IPS-20b (cell line): ENCODE measurements at regions not wholly inside any gene's neighbourhood (a gene's known extent, or its start where the extent isn't known, plus 50 kb on each side); places are given as distances from the start of the nearest gene placed in this dataset.

Source experiments
- H3K27ac ChIP-seq: one replicate; pipeline ENCODE4 v1.5.1; 2013; ENCODE audit warnings: low read length
- H3K27me3 ChIP-seq: 2 replicates; pipeline ENCODE4 v1.6.1; 2013; ENCODE audit warnings: mild to moderate bottlenecking, low read length, inconsistent platforms; ENCODE audit not compliant: insufficient read depth
- H3K36me3 ChIP-seq: 2 replicates; pipeline ENCODE4 v1.6.1; 2013; ENCODE audit warnings: low read depth, mild to moderate bottlenecking, inconsistent platforms, low read length, moderate library complexity; ENCODE audit not compliant: insufficient read depth
- H3K4me1 ChIP-seq: 2 replicates; pipeline ENCODE4 v1.6.1; 2013; ENCODE audit warnings: mild to moderate bottlenecking, control low read depth, inconsistent platforms, low read length, moderate library complexity; ENCODE audit not compliant: insufficient read depth
- H3K4me3 ChIP-seq: 2 replicates; pipeline ENCODE4 v1.5.1; 2013; ENCODE audit warnings: mild to moderate bottlenecking, low read length, inconsistent platforms
- H3K9ac ChIP-seq: 2 replicates; pipeline ENCODE4 v1.6.1; 2013; ENCODE audit warnings: low read depth, mild to moderate bottlenecking, inconsistent platforms, low read length, moderate library complexity
- H3K9me3 ChIP-seq: 2 replicates; pipeline ENCODE4 v1.6.1; 2013; ENCODE audit warnings: mild to moderate bottlenecking, low read depth, low read length, inconsistent platforms; ENCODE audit not compliant: insufficient read depth

DNA sequence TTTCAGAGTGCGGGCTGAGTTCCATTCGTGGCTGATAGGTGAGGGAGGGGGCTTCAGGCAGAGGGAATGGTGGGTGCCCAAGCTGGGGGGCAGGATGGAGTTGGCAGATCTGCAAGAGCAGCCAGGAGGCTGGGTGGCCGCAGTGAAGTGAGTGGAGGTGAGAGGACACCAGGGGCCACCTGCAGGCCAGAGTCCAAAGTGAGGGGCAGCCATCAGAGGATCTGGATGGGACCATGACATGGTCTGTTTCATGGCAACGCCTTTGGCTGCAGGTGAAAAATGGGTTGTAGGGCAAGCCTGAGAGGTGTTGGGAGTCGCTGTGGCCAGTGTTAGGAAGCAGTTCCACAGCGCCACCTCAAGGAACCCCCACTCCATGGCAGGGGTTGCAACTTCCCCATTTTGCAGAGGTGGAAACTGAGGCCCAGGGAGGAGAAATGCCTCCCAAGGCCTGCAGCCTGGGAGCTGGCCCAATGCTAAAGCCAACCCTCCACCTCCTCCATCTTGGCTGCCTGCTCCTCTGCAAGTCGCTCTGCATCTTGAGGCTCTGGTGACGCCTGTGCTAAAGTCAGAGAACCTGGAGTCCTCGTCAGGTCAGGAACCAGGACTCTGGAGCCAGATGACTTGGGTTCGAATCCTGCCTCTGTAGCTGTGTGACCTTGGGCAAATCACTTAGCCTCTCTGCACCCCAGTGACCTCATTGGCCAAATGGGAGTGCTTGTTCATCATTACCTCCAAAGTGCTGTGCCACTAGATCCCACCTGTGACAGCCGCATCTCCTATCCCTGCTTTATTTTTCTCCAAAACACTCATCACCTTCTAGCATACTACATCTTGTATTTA, 153.8 kb downstream of the CEBPB start:
- H3K4me1 ChIP-seq = no peaks in the 10 kb centered on the region
- H3K4me3 ChIP-seq = no peak overlapping the region
- no peaks in the 10 kb centered on the region for H3K9me3 ChIP-seq
- H3K27ac ChIP-seq = no peak overlapping the region
- H3K27me3 ChIP-seq = no peaks in the 10 kb centered on the region
- no peak overlapping the region for H3K9ac ChIP-seq
- H3K36me3 ChIP-seq = no peaks in the 10 kb centered on the region

DNA sequence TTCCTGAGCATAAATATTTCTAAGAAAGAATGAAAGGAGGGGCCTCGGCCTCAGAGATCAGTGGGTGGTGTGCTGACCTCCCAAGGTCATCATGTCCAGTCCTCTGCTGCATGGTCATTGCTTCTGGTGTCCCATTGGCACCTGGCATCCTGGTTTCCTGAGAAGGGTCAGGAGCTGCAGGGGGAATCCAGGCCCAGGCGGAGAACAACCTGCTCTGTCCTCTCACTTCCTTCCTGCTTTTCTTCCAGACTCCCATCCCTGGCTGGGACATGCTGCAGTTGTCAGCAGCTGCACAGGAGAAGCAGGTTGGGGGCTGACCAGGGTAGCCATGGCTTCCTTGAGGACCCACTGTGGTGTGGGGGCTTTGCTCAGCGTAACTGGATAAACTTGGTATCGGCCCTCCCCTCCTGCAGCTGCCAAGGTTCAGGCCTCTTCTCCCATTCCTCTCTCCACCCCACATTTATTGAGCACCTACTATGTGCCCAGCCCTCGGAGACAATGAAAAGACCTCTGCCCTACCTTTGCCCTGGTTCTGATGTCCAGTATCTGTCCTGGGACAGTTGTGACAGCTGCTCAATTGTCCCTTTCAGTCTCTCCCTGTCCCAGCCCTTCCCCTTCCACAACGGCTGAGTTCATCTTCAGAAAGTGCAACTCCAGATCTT, 155.2 kb downstream of the CEBPB start:
- no peak overlapping the region for H3K4me3 ChIP-seq
- no peaks in the 10 kb centered on the region for H3K4me1 ChIP-seq
- H3K36me3 ChIP-seq = no peaks in the 10 kb centered on the region
- no peak overlapping the region for H3K9ac ChIP-seq
- no peaks in the 10 kb centered on the region for H3K27me3 ChIP-seq
- no peak overlapping the region for H3K27ac ChIP-seq
- H3K9me3 ChIP-seq = no peaks in the 10 kb centered on the region

DNA sequence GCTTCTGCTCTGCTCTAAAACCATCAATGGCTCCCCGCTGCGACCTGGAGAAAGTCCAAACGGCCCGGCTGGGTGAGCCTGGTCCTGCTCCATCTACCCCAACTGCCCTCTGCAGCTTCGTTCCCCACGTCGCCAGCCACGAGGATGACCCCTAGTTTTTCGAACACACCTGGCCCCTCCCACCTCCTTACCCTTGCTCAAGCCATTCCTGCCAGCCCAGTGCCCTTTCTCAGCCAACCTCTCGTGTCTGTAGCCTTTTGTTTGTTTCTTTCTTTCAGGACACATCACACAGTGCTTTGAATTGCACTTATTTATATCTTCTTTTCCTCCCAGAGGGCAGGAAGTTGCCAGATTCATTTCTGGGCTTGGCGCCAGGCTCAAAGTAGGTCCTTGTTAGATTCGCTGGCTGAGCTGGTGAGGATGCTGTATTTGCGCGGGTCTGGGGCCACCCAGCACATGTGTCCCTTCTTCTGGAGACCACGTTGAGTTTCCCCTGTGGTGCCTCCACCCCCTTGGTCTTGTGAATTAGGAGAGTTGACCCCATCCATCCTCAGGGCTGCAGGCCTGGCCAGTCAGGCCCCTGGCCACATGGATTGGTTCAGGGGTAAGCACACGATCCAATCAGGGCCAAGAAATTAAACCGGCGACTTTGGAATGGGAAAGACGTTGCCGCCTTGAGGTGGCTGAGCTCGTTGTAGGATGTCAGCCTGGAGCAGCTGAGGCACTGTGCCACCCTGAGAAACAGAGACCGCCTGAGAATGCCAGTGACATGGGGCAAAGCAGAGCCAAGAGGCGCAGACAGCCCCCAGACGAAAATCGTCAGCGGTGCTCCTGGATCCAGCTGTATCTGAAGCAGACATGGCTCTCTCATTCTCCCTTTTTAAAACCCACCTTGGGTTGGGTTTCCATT, 156.0 kb downstream of the CEBPB start:
- H3K27me3 ChIP-seq = no peaks in the 10 kb centered on the region
- no peaks in the 10 kb centered on the region for H3K36me3 ChIP-seq
- no peak overlapping the region for H3K27ac ChIP-seq
- no peaks in the 10 kb centered on the region for H3K9me3 ChIP-seq
- no peak overlapping the region for H3K9ac ChIP-seq
- no peaks in the 10 kb centered on the region for H3K4me1 ChIP-seq
- no peak overlapping the region for H3K4me3 ChIP-seq

DNA sequence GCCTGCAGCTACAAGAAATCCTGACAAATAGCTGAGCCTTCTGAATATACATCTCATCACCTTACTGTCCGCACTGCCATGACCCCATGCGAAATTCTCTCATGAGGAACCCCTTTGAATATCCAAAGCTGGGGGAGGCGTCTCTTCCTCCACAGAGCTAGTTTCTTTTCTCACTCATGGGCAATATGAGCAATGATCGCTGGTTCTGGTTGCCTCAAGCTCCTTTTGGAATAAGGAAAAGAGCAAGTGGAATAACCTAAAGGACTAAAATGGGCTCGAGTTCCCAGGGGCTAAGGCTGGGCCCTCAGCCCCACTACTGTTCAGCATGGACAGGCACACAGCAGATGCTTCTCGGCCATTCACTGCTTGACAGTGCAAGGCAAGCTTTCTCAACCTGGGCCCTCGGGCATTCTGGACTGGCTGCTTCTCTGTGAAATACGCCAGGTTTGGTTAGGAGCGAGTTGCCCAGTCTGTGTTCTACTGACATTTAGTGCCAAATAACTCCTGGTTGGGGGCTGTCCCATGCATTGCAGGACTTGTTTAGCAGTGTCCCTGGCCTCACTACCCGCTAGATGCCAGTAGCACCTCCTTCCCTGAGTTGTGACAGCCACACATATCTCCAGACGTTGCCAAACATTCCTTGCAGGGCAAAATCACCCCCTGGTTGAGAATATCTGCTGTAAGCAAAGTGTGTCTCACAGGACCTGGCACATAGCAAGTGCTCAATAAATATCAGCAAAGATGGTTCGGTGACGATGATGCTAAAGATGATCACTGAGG, 156.8 kb downstream of the CEBPB start:
- Histone ChIP-seq H3K4me1 (no peaks in the 10 kb centered on the region), H3K9ac (no peak overlapping the region), H3K27me3 (no peaks in the 10 kb centered on the region), H3K4me3 (no peak overlapping the region), H3K36me3 (no peaks in the 10 kb centered on the region), H3K9me3 (no peaks in the 10 kb centered on the region), H3K27ac (no peak overlapping the region)

DNA sequence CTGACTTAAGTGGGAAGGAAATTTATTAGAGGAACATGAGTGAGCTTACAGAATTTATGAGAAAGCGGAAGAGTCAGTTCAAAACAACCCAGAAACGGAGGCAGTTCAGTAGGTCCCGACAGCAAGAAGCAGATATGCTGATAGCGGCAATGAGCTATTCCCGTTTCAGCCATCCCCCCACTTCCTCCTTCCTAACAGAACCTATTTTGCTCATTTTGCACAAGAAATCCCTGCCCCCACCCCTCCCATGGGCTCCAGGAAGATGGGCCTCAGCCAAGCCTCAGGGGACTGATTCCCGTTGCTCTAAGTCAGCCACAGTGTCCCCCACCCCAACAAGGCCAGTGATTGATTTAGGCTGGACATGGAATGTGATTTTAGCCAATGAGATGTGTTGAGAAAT, 157.5 kb downstream of the CEBPB start:
- no peaks in the 10 kb centered on the region for H3K9me3 ChIP-seq
- H3K27ac ChIP-seq = no peak overlapping the region
- no peaks in the 10 kb centered on the region for H3K36me3 ChIP-seq
- no peaks in the 10 kb centered on the region for H3K4me1 ChIP-seq
- no peak overlapping the region for H3K9ac ChIP-seq
- H3K4me3 ChIP-seq = no peak overlapping the region
- H3K27me3 ChIP-seq = no peaks in the 10 kb centered on the region

DNA sequence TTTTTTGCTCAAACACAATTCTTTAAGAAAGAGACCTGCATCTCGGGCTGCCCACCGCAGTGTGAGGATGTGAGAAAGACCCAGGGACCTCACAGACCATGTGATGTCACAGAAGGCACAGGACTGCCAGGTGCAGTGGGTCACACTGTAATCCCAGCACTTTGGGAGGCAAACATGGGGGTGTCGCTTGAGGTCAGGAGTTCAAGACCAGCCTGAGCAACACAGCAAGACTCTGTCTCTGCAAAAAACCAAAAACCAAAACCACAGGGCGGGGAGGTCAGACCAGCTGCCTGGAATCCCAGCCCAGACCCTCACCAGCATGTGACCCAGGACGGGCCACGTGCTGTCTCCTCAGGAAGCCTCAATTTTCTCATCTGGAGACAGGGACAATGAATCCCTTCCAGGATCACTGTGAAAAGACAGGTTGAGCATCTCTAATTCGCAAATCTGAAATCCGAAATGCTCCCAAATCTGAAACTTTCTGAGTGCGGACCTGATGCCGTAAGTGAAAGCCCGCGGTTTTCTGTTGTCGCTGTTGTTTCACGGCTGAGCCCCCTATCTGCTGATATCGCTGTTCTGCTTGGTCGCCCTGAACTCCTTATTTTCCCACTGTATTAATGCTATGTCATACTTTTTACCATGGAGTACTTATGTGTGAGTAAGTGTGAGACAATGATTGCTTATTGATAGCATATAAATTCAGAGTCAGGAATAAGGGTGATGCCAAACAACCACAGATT, 159.5 kb upstream of the PTPN1 start:
- no peaks in the 10 kb centered on the region for H3K9me3 ChIP-seq
- no peak overlapping the region for H3K4me3 ChIP-seq
- no peaks in the 10 kb centered on the region for H3K27me3 ChIP-seq
- no peak overlapping the region for H3K9ac ChIP-seq
- no peaks in the 10 kb centered on the region for H3K36me3 ChIP-seq
- no peak overlapping the region for H3K27ac ChIP-seq
- no peaks in the 10 kb centered on the region for H3K4me1 ChIP-seq

DNA sequence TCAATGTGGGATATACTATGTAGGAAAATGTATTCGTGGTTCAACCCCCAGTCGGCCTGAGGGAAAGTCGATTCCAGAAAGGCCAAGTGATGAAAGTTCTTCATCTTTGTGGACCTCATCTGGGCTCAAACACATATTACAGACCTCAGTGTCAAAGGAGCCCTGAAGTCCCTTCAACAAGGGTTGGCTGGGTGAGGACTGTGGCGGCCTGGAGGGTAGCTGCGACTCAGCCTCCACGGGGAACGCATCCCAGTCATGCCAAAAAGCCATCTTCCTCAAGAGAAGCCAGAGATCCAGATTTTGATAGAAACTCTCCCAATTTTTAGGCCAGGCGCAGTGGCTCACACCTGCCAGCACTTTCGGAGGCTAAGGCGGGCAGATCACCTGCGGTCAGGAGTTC, 158.6 kb upstream of the PTPN1 start:
- H3K4me1 ChIP-seq = no peaks in the 10 kb centered on the region
- H3K9me3 ChIP-seq = no peaks in the 10 kb centered on the region
- H3K27me3 ChIP-seq = no peaks in the 10 kb centered on the region
- no peak overlapping the region for H3K27ac ChIP-seq
- H3K4me3 ChIP-seq = no peak overlapping the region
- H3K9ac ChIP-seq = no peak overlapping the region
- H3K36me3 ChIP-seq = no peaks in the 10 kb centered on the region

DNA sequence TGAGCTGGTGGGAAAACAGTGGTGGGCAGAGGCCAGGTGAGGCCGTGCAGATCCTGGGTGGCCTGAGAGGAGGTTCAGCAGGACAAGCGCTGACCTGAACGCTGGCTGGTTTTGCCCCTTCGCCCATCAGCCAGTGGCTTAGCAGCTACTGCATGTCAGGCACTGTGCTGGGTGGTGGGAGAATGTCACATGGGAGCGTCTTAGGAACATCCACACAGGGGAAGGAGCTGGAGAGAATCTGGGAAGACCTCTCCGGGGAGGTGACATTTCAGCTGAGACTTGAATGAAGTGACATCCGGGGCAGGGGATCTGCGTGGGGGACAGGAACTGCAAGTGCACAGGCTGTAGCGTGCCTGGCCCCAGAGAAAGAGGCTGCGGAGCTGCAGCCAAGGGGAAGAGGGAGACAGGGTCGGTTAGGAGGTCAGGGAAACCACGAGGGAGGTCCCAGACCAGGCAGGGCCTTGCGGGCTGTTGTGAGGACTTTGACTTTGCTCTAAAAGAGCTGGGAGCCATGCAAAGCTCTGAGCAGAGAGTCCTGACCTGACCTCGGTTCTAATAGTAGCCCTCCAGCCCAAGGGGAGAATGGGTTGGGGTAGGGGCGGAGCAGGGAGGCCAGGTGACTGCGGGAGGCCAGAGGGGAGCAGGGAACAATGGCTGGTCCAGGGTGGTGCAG, 156.8 kb upstream of the PTPN1 start:
- H3K4me1 ChIP-seq = no peaks in the 10 kb centered on the region
- no peaks in the 10 kb centered on the region for H3K9me3 ChIP-seq
- H3K9ac ChIP-seq = no peak overlapping the region
- H3K36me3 ChIP-seq = no peaks in the 10 kb centered on the region
- no peak overlapping the region for H3K27ac ChIP-seq
- no peak overlapping the region for H3K4me3 ChIP-seq
- no peaks in the 10 kb centered on the region for H3K27me3 ChIP-seq

DNA sequence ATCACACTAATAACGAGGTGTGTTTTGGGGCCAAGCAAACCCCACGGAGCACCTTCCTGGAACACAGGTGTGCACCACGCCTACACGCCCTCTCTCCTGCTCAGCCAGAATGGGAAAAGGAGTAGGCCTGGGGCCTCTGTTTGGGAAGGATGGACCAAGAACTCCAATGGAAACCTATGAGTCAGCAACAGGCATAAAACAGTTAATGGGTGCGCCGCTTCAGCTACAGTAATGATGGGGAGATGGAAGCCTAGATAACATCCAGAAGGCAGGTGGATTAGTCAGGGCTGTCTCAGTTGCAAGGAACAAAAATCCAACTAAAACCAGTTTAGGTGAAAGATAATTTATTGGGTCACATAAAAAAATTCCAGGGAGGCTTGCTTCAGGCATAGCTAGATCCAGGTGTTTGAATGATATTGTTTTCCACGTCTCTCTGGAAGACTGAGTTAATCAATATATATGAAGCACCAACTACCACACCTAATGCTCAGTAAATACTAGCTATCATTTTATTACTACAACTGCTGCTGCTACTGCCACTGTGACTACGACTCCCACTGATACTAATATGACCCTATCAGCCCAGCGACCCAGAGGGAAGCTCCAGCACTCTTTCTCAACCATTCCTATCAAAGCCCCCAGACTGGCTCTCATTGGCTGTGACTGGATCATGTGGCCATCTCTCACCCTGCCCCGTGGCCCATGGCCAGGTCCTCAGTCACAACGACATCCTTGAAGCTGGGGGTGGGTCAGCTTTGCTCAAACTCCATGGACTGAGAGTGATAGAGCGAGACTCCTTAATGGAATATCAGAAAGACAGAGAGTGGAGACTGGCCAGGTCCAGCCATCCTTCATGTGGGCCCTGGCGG, 155.2 kb upstream of the PTPN1 start:
- no peaks in the 10 kb centered on the region for H3K36me3 ChIP-seq
- H3K9ac ChIP-seq = no peak overlapping the region
- no peaks in the 10 kb centered on the region for H3K4me1 ChIP-seq
- H3K4me3 ChIP-seq = no peak overlapping the region
- H3K9me3 ChIP-seq = no peaks in the 10 kb centered on the region
- H3K27me3 ChIP-seq = no peaks in the 10 kb centered on the region
- H3K27ac ChIP-seq = no peak overlapping the region
